Nephron (organoid): ENCODE measurements at regions not wholly inside any gene's neighbourhood (a gene's known extent, or its start where the extent isn't known, plus 50 kb on each side); places are given as distances from the start of the nearest gene placed in this dataset.
A peak's percentile ranks its signal among the peaks of the same experiment; 100 is the strongest.

Experiments
- H3K27ac Mint-ChIP-seq, 3 experiments: 2 replicates each; pipeline ENCODE4 v1.8.0; 2020; ENCODE audit warnings: mixed read lengths in 3 of 3, mild to moderate bottlenecking in 2 of 3, moderate library complexity in 1 of 3
- H3K27me3 Mint-ChIP-seq: 2 replicates; pipeline ENCODE4 v1.8.0; 2021; ENCODE audit warnings: low read depth, mild to moderate bottlenecking, moderate library complexity, mixed read lengths
- H3K36me3 Mint-ChIP-seq: 2 replicates; pipeline ENCODE4 v1.8.0; 2020; ENCODE audit warnings: low read depth, mixed read lengths
- H3K4me1 Mint-ChIP-seq: 2 replicates; pipeline ENCODE4 v1.8.0; 2020; ENCODE audit warnings: mixed read lengths
- H3K4me3 Mint-ChIP-seq, 3 experiments: 2 replicates each; pipeline ENCODE4 v1.8.0; 2020; ENCODE audit warnings: mild to moderate bottlenecking in 3 of 3, mixed read lengths in 3 of 3, moderate library complexity in 2 of 3
- H3K9me3 Mint-ChIP-seq: 2 replicates; pipeline ENCODE4 v1.8.0; 2020; ENCODE audit warnings: mixed read lengths
- CTCF ChIP-seq, 3 experiments: fragments of 200-600 bp; sonication (generic); IDR thresholded peaks; one replicate each; pipeline ENCODE4 v1.5.0; 2021; ENCODE audit warnings: antibody characterized with exemption in 3 of 3; ENCODE audit not compliant: unreplicated experiment in 3 of 3

- no peaks in the 10 kb centered on the region for H3K27me3 Mint-ChIP-seq
- TF ChIP-seq CTCF (IDR thresholded peaks at IDR 0.05; ENCODE audit: unreplicated experiment in 3 of 3) = no peak
- peaks cover 18% of the 10 kb centered on the region for H3K9me3 Mint-ChIP-seq
- no peak overlapping the region for H3K4me3 Mint-ChIP-seq
- H3K27ac Mint-ChIP-seq = peak overlapping the region; percentile 34 to 74 (median 68)
- H3K36me3 Mint-ChIP-seq = peaks cover 7% of the 10 kb centered on the region
- H3K4me1 Mint-ChIP-seq = peaks cover 38% of the 10 kb centered on the region
Observed at GRCh38 chr2:217199255-217199630, 339.4 kb upstream of the TNP1 start.

GRCh38 chr2:217195658-217196446 lies 336.0 kb upstream of the TNP1 start:
- TF ChIP-seq CTCF (IDR thresholded peaks at IDR 0.05; ENCODE audit: unreplicated experiment in 3 of 3) = no peak
- Mint-ChIP-seq H3K4me3 (no peak overlapping the region), H3K4me1 (peaks cover 62% of the 10 kb centered on the region), H3K9me3 (no peaks in the 10 kb centered on the region), H3K27me3 (no peaks in the 10 kb centered on the region), H3K27ac (peak overlapping the region in 2 of 3 experiments; percentile 34 to 50), H3K36me3 (no peaks in the 10 kb centered on the region)

GRCh38 chr2:217195016-217195415 lies 335.2 kb upstream of the TNP1 start:
- Mint-ChIP-seq H3K27me3 (no peaks in the 10 kb centered on the region), H3K27ac (peak overlapping the region in 2 of 3 experiments; percentile 34 to 58), H3K4me1 (peaks cover 60% of the 10 kb centered on the region), H3K9me3 (no peaks in the 10 kb centered on the region), H3K4me3 (no peak overlapping the region), H3K36me3 (no peaks in the 10 kb centered on the region)
- no peak for TF ChIP-seq CTCF (IDR thresholded peaks at IDR 0.05; ENCODE audit: unreplicated experiment in 3 of 3)

- Mint-ChIP-seq H3K36me3 (no peaks in the 10 kb centered on the region), H3K9me3 (no peaks in the 10 kb centered on the region), H3K27me3 (no peaks in the 10 kb centered on the region), H3K4me1 (peaks cover 47% of the 10 kb centered on the region), H3K27ac (peak overlapping the region; percentile 28 to 63 (median 58)), H3K4me3 (no peak overlapping the region)
- TF ChIP-seq CTCF (IDR thresholded peaks at IDR 0.05; ENCODE audit: unreplicated experiment in 3 of 3) = no peak
Observed at GRCh38 chr2:217193431-217194340, 333.8 kb upstream of the TNP1 start.

- Mint-ChIP-seq H3K4me1 (peaks cover 44% of the 10 kb centered on the region), H3K36me3 (no peaks in the 10 kb centered on the region), H3K27me3 (no peaks in the 10 kb centered on the region), H3K27ac (peak overlapping the region in 1 of 3 experiments; percentile 48), H3K4me3 (no peak overlapping the region), H3K9me3 (no peaks in the 10 kb centered on the region)
- no peak for TF ChIP-seq CTCF (IDR thresholded peaks at IDR 0.05; ENCODE audit: unreplicated experiment in 3 of 3)
Observed at GRCh38 chr2:217192366-217192765, 332.5 kb upstream of the TNP1 start.
